Activated naive CD4-positive, alpha-beta T cell treated with Interleukin-2 at 50 U/mL for 16 hours (primary cell): ENCODE measurements at regions not wholly inside any gene's neighbourhood (a gene's known extent, or its start where the extent isn't known, plus 50 kb on each side); places are given as distances from the start of the nearest gene placed in this dataset.

Source experiments
- DNase-seq: peaks from one replicate; pipeline ENCODE4 v3.0.0-alpha.2; 2020

GRCh38 chr11:29780756-29781155 lies 236.1 kb downstream of the KCNA4 start:
- DNase-seq: no peak

DNA sequence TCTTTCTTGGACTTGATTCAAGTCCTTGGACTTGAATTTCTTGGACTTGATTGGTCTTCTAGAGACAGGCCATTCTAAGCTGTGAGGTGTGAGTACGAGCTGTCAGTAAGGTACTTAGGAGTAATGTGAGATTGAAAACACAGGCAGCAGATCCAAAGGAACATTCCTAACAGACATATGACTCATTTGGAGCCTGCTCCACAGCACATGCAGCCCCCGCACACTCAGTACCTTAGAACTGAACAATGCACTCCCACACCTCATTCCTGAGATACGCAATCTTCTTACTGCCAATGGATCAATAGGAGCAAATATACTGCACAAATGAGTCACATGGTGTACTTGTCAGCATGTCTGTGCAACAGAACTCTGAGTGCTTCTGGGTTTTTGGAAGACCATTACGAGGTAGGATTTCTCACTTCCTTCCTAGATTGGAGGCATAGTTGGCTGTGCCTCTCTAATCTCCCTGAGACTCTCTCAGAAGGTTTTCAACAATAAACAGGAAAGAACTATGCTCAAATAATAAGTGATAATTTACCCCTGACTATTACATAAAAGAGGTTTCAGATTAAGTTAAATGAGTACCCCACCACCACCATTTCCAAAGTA lies 243.1 kb downstream of the KCNA4 start:
- no peak for DNase-seq

GRCh38 chr11:29756871-29757270 lies 260.0 kb downstream of the KCNA4 start:
- DNase-seq: no peak

GRCh38 chr11:29755474-29755873 lies 261.4 kb downstream of the KCNA4 start:
- no peak for DNase-seq

DNA sequence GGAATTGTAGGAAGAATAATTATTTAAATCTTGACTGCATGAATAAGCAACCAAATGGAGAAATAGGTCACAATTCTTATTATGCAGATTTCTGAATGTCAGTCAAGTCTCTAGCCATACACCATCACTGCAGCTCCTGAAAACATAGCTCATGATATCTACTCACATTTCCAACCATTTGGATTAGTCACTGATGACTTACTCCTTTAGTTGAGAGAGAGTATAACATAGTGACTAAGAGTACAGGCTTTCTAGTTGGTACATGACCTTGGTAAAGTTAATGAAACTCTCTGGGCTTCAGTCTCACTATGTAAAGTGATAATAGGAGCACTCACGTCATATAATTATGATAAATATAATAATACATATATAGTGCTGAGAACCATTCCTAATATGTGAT lies 265.2 kb downstream of the KCNA4 start:
- no peak for DNase-seq

- DNase-seq: no peak
These were observed 266.4 kb downstream of the KCNA4 start for GRCh38 chr11:29750392-29750791.

DNA sequence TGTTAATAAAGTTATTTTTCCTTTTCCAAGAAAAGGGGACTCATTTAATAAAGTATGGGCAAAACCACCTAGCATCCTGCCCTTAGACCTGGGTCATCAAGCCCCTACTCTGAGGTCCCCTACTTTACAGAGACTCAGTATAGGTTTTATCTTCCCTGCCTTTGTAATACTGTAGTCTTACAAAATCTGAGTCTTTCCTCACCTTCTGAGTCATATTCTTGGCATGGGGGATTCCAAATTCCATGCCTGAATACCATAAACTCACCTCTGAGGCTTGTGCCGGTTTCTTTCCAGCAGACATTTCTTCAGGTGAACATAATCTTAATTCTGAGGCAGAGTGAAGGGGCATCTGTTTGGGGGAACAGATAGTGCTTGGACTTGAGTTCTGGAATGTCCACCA lies 282.5 kb downstream of the KCNA4 start:
- no peak for DNase-seq

- DNase-seq: no peak
These were observed 303.0 kb downstream of the KCNA4 start for GRCh38 chr11:29713831-29714320.

DNA sequence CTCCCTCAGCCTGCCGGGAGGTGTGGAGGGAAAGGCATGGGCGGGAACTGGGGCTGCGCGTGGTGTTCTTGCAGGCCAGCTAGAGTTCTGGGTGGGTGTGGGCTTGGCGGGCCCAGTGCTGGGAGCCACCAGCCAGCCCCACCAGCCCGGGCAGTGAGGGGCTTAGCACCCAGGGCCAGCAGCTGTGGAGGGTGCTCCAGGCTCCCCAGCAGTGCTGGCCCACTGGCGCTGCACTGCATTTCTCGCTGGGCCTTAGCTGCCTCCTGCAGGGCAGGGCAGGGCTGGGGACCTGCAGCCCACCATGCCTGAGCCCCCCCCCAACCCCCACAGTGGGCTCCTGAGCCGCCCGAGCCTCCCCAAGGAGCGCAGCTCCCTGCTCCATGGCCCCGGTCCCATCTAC lies 304.2 kb downstream of the KCNA4 start:
- DNase-seq: no peak

GRCh38 chr11:29707924-29708323 lies 308.9 kb downstream of the KCNA4 start:
- DNase-seq: no peak

- DNase-seq: no peak
These were observed 331.5 kb downstream of the KCNA4 start for GRCh38 chr11:29685361-29685760.

DNA sequence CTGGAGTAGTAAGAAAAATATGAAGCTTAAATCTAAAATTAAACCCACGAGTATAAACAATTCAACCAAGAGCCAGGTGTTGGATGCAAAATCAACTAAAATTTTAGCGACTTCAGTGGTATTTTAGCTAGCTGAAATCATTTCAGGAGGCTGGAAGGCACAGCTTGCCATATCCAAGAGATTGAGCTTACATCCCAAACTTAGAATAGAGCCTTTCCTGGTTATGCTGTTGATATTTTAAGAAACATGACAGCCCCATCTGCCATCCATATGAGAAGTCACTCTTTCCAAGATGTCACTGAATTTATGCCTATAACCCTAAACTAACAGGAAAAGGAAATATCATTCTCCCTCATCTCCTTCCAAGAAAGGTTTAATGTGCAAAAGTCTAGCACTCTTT lies 334.0 kb downstream of the KCNA4 start:
- no peak for DNase-seq

DNA sequence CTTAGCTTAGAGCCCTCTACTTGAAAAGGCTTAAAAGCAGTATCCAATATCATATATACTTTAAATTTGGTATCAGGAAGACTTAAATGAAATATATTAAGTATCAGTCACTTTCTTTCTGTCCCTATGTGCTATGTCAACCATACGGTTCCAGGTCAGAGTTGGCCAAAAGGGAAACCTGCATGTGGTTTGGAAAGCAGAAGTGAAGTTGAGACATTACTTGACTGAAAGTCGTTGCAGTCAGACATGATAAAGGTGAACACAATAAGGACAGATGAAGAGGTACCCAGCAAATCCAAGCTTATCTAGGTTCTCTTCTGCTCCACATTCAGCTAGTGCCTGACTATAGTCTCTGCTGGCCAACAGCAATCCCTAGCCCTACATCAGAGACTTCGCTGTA lies 336.8 kb downstream of the KCNA4 start:
- DNase-seq: no peak

DNA sequence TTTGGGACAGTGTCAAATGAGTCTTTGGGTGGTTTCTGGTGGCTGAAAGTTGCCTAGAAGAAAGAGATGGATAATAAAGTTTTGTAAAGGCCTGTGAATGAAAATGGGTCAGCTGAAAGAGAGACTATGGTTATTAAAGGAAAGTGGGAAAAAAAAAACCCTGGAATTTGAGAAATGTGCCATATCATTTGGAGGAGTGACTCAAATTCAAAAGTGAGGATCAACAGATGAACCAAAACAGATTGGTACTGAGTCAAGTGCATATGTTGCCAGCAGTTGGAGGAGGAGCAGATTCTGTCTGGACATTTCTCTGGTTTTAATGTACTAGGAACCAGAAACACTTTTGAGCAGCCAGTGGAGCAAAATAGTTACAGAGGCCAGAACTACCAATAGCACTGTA lies 339.8 kb downstream of the KCNA4 start:
- no peak for DNase-seq

- DNase-seq: no peak
These were observed 347.5 kb downstream of the KCNA4 start for GRCh38 chr11:29669310-29669709.

GRCh38 chr11:29657709-29658108 lies 359.1 kb downstream of the KCNA4 start:
- DNase-seq: no peak

DNA sequence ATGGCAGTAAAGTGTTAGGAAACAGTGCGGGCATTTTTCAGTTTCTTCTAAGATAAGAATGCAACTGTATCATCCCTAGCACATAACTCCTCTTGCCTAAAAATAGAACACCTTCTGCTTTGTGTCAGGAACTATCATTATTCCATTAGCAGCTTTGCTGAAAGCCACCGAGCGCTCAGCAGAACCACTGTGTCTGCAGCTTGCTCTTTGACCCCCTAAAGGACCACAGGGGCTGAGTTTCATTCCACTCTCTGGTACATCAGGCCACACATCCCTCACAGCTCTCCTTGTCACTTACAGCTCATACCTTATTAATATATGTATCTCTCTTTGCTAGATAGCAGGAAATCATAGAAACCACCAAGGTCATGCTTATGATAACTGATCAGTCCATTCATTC lies 360.2 kb downstream of the KCNA4 start:
- DNase-seq: no peak

DNA sequence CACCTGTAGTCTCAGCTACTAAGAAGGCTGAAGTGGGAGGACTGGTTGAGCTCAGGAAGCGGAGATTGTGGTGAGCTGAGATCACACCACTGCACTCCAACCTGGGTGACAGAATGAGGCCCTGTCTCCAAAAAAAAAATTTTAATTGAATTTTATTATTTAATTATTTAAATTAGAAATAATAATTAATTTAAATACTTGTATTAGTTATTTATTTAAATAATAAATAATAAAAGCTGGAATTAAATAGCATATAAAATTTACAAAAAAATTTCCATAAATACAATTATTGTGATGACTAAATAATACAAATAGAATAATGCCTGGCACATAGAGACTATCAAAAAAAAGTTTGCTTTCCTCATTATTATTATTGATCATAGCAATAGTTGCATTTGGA lies 371.5 kb downstream of the KCNA4 start:
- no peak for DNase-seq

GRCh38 chr11:29641201-29641600 lies 375.6 kb downstream of the KCNA4 start:
- DNase-seq: no peak

GRCh38 chr11:29634744-29635143 lies 382.1 kb downstream of the KCNA4 start:
- DNase-seq: no peak

- no peak for DNase-seq
These were observed 382.6 kb downstream of the KCNA4 start for GRCh38 chr11:29634244-29634643.

GRCh38 chr11:29629286-29629685 lies 387.5 kb downstream of the KCNA4 start:
- DNase-seq: no peak

- no peak for DNase-seq
These were observed 388.2 kb downstream of the KCNA4 start for GRCh38 chr11:29628609-29629008.

GRCh38 chr11:29627541-29627940 lies 389.3 kb downstream of the KCNA4 start:
- no peak for DNase-seq

DNA sequence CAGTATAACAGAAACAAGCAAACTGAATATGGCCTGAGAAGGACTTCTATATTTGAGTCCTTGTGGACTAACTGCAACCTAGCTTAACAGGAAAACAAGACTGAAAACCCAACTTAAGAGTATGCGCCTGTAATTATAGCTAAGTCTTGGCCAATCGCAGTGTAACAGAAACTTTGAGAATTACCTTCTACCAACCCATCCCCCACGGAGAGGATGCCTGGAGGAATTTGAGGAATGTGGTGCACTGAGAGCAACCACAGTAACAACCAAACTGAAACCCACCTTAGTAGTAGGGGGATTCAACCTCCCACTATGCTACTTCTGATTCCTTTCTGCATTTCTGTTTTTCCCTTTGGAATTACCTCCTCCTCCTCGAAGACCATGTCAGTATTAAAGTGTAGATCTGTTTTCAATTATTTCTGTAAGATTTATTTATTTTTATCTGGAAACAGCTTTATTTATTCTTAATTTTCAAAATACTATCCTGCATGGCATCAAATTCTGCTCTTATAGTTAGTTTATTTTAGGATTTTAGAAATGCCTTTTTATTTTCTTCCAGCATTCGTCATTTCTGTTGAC lies 393.6 kb downstream of the KCNA4 start:
- no peak for DNase-seq
